ENCODE measurements at regions not wholly inside any gene's neighbourhood (a gene's known extent, or its start where the extent isn't known, plus 50 kb on each side); places are given as distances from the start of the nearest gene placed in this dataset.

DNA sequence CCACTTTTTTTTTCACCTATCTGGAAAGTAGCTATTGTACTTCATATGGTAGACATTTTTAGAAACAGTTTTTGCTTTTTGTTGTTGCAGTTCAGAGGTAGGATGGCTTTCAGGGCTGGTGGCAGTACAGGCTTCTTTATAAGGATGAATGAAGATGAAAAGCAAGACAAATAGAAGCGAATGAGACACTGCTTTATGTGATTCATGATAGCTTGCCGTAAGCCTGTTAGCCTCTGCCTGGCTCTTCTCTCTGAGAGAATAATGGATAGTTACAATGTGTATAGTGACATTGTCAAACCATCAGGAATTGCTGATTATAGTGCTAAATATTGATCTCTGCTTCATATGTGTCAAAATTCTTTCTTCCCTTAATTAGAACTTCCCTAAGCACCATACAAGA, 173.7 kb downstream of the NR4A2 start:
- H2BK5ac ChIP-seq (ENCODE audit: low read depth, low read length, poor library complexity) = no peak overlapping the region
- no peaks in the 10 kb centered on the region for H3K27me3 ChIP-seq (ENCODE audit: insufficient read depth, low read length)
- H3K36me3 ChIP-seq (ENCODE audit: control insufficient read depth in 1 of 2, insufficient read depth in 2 of 2, low read length in 2 of 2) = no peaks in the 10 kb centered on the region
- no peaks in the 10 kb centered on the region for H3K4me1 ChIP-seq (ENCODE audit: control insufficient read depth in 1 of 2, insufficient read depth in 2 of 2, low read length in 2 of 2)
- no peak overlapping the region for H2BK120ac ChIP-seq (ENCODE audit: insufficient read depth, low read length, poor library complexity)
- no peak overlapping the region for H4K8ac ChIP-seq (ENCODE audit: low read depth, low read length)
- no peaks in the 10 kb centered on the region for H3K79me1 ChIP-seq (ENCODE audit: low read length)
- H3K79me2 ChIP-seq (ENCODE audit: control insufficient read depth, insufficient read depth, low read length, poor library complexity) = no peaks in the 10 kb centered on the region
- no peak overlapping the region for H4K12ac ChIP-seq (ENCODE audit: low read depth, low read length)
- H3K27ac ChIP-seq (ENCODE audit: low read depth, low read length) = no peak overlapping the region
- H3K4me3 ChIP-seq (ENCODE audit: low read depth, low read length) = no peak overlapping the region
- no peak for DNase-seq
- WGBS (ENCODE audit: extremely low coverage, insufficient coverage, insufficient read length) = no CpG with 5 or more reads among the region's 2 CpGs
- no peak overlapping the region for H2AK5ac ChIP-seq (ENCODE audit: low read length)
- no peak overlapping the region for H3K4ac ChIP-seq (ENCODE audit: low read depth, low read length)
- no peak overlapping the region for H2BK12ac ChIP-seq (ENCODE audit: low read length)
- H3K23ac ChIP-seq (ENCODE audit: low read length) = no peak overlapping the region
- no peak overlapping the region for H3K14ac ChIP-seq (ENCODE audit: low read length)
- H3K9me3 ChIP-seq (ENCODE audit: insufficient read depth, low read depth, low read length) = no peaks in the 10 kb centered on the region
- H3K4me2 ChIP-seq (ENCODE audit: low read length) = no peak overlapping the region
- H2AFZ ChIP-seq (ENCODE audit: insufficient read depth, low read length, poor library complexity) = no peak overlapping the region
- no peak overlapping the region for H3K9ac ChIP-seq (ENCODE audit: low read length)
- H3K18ac ChIP-seq (ENCODE audit: low read length) = no peak overlapping the region
- H4K91ac ChIP-seq (ENCODE audit: low read depth, low read length) = no peak overlapping the region

DNA sequence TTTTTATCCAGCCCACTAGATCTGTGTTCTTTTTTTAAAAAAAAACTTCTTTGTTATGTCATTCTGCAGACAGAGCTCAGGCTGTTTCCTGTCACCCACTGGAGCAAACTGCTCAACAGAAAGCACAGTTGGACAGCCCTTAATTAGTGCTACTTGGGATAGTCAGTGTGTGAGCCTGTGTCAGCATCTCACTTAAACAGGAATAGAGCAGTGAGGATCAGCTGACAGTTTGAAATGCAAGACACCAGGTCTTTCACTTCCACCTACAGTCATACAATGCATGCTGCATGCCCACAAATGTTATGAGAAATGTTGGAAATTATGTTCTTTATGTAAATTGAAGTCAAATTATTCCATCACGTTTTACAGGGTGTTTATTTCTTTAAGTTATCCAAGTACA, 174.9 kb downstream of the NR4A2 start:
- Histone ChIP-seq H2AK5ac (ENCODE audit: low read length) (no peak overlapping the region), H3K79me2 (ENCODE audit: control insufficient read depth, insufficient read depth, low read length, poor library complexity) (no peaks in the 10 kb centered on the region), H3K27me3 (ENCODE audit: insufficient read depth, low read length) (no peaks in the 10 kb centered on the region), H3K4ac (ENCODE audit: low read depth, low read length) (no peak overlapping the region), H3K36me3 (ENCODE audit: control insufficient read depth in 1 of 2, insufficient read depth in 2 of 2, low read length in 2 of 2) (no peaks in the 10 kb centered on the region), H3K18ac (ENCODE audit: low read length) (no peak overlapping the region), H3K4me3 (ENCODE audit: low read depth, low read length) (no peak overlapping the region), H4K8ac (ENCODE audit: low read depth, low read length) (no peak overlapping the region), H3K4me2 (ENCODE audit: low read length) (no peak overlapping the region), H3K4me1 (ENCODE audit: control insufficient read depth in 1 of 2, insufficient read depth in 2 of 2, low read length in 2 of 2) (no peaks in the 10 kb centered on the region), H3K79me1 (ENCODE audit: low read length) (no peaks in the 10 kb centered on the region), H3K27ac (ENCODE audit: low read depth, low read length) (no peak overlapping the region), H2BK5ac (ENCODE audit: low read depth, low read length, poor library complexity) (no peak overlapping the region), H4K91ac (ENCODE audit: low read depth, low read length) (no peak overlapping the region), H4K12ac (ENCODE audit: low read depth, low read length) (no peak overlapping the region), H3K9ac (ENCODE audit: low read length) (no peak overlapping the region), H3K9me3 (ENCODE audit: insufficient read depth, low read depth, low read length) (no peaks in the 10 kb centered on the region), H3K23ac (ENCODE audit: low read length) (no peak overlapping the region), H2BK120ac (ENCODE audit: insufficient read depth, low read length, poor library complexity) (no peak overlapping the region), H2AFZ (ENCODE audit: insufficient read depth, low read length, poor library complexity) (no peak overlapping the region), H3K14ac (ENCODE audit: low read length) (no peak overlapping the region), H2BK12ac (ENCODE audit: low read length) (no peak overlapping the region)
- no CpG with 5 or more reads among the region's 1 CpG for WGBS (ENCODE audit: extremely low coverage, insufficient coverage, insufficient read length)
- no peak for DNase-seq

- Histone ChIP-seq H3K4ac (ENCODE audit: low read depth, low read length) (no peak overlapping the region), H3K79me2 (ENCODE audit: control insufficient read depth, insufficient read depth, low read length, poor library complexity) (no peaks in the 10 kb centered on the region), H3K27me3 (ENCODE audit: insufficient read depth, low read length) (no peaks in the 10 kb centered on the region), H2AFZ (ENCODE audit: insufficient read depth, low read length, poor library complexity) (no peak overlapping the region), H3K4me1 (ENCODE audit: control insufficient read depth in 1 of 2, insufficient read depth in 2 of 2, low read length in 2 of 2) (no peaks in the 10 kb centered on the region), H3K27ac (ENCODE audit: low read depth, low read length) (no peak overlapping the region), H2BK120ac (ENCODE audit: insufficient read depth, low read length, poor library complexity) (no peak overlapping the region), H3K23ac (ENCODE audit: low read length) (no peak overlapping the region), H3K36me3 (ENCODE audit: control insufficient read depth in 1 of 2, insufficient read depth in 2 of 2, low read length in 2 of 2) (no peaks in the 10 kb centered on the region), H3K4me2 (ENCODE audit: low read length) (no peak overlapping the region), H2BK5ac (ENCODE audit: low read depth, low read length, poor library complexity) (no peak overlapping the region), H3K79me1 (ENCODE audit: low read length) (no peaks in the 10 kb centered on the region), H4K91ac (ENCODE audit: low read depth, low read length) (no peak overlapping the region), H3K9me3 (ENCODE audit: insufficient read depth, low read depth, low read length) (no peaks in the 10 kb centered on the region), H4K12ac (ENCODE audit: low read depth, low read length) (no peak overlapping the region), H4K8ac (ENCODE audit: low read depth, low read length) (no peak overlapping the region), H3K9ac (ENCODE audit: low read length) (no peak overlapping the region), H3K18ac (ENCODE audit: low read length) (no peak overlapping the region), H3K14ac (ENCODE audit: low read length) (no peak overlapping the region), H2BK12ac (ENCODE audit: low read length) (no peak overlapping the region), H2AK5ac (ENCODE audit: low read length) (no peak overlapping the region), H3K4me3 (ENCODE audit: low read depth, low read length) (no peak overlapping the region)
- DNase-seq = no peak
- no CpG with 5 or more reads among the region's 2 CpGs for WGBS (ENCODE audit: extremely low coverage, insufficient coverage, insufficient read length)
These were observed 175.9 kb downstream of the NR4A2 start for GRCh38 chr2:156156580-156156979.

- no peak overlapping the region for H4K8ac ChIP-seq (ENCODE audit: low read depth, low read length)
- H4K91ac ChIP-seq (ENCODE audit: low read depth, low read length) = no peak overlapping the region
- H2BK5ac ChIP-seq (ENCODE audit: low read depth, low read length, poor library complexity) = no peak overlapping the region
- H2AK5ac ChIP-seq (ENCODE audit: low read length) = no peak overlapping the region
- H4K12ac ChIP-seq (ENCODE audit: low read depth, low read length) = no peak overlapping the region
- H3K27me3 ChIP-seq (ENCODE audit: insufficient read depth, low read length) = no peaks in the 10 kb centered on the region
- H3K4me3 ChIP-seq (ENCODE audit: low read depth, low read length) = no peak overlapping the region
- no peak overlapping the region for H3K18ac ChIP-seq (ENCODE audit: low read length)
- H3K4me1 ChIP-seq (ENCODE audit: control insufficient read depth in 1 of 2, insufficient read depth in 2 of 2, low read length in 2 of 2) = no peaks in the 10 kb centered on the region
- no peak overlapping the region for H3K27ac ChIP-seq (ENCODE audit: low read depth, low read length)
- H2AFZ ChIP-seq (ENCODE audit: insufficient read depth, low read length, poor library complexity) = no peak overlapping the region
- DNase-seq = no peak
- H2BK120ac ChIP-seq (ENCODE audit: insufficient read depth, low read length, poor library complexity) = no peak overlapping the region
- no peaks in the 10 kb centered on the region for H3K9me3 ChIP-seq (ENCODE audit: insufficient read depth, low read depth, low read length)
- no peak overlapping the region for H3K4me2 ChIP-seq (ENCODE audit: low read length)
- H3K9ac ChIP-seq (ENCODE audit: low read length) = no peak overlapping the region
- H2BK12ac ChIP-seq (ENCODE audit: low read length) = no peak overlapping the region
- H3K23ac ChIP-seq (ENCODE audit: low read length) = no peak overlapping the region
- WGBS (ENCODE audit: extremely low coverage, insufficient coverage, insufficient read length) = no CpG with 5 or more reads among the region's 3 CpGs
- H3K79me1 ChIP-seq (ENCODE audit: low read length) = no peaks in the 10 kb centered on the region
- no peaks in the 10 kb centered on the region for H3K79me2 ChIP-seq (ENCODE audit: control insufficient read depth, insufficient read depth, low read length, poor library complexity)
- no peak overlapping the region for H3K14ac ChIP-seq (ENCODE audit: low read length)
- no peak overlapping the region for H3K4ac ChIP-seq (ENCODE audit: low read depth, low read length)
- H3K36me3 ChIP-seq (ENCODE audit: control insufficient read depth in 1 of 2, insufficient read depth in 2 of 2, low read length in 2 of 2) = no peaks in the 10 kb centered on the region
These were observed 177.2 kb downstream of the NR4A2 start for GRCh38 chr2:156155319-156155718.
